ENCODE measurements at regions not wholly inside any gene's neighbourhood (a gene's known extent, or its start where the extent isn't known, plus 50 kb on each side); places are given as distances from the start of the nearest gene placed in this dataset.

GRCh38 chr10:10307551-10307950 is 710.1 kb upstream of the CELF2 start:
- no peak overlapping the region for H3K4me2 ChIP-seq (ENCODE audit: low read length)
- H3K36me3 ChIP-seq (ENCODE audit: control insufficient read depth, insufficient read depth, low read length), result no peaks in the 10 kb centered on the region
- H4K8ac ChIP-seq (ENCODE audit: low read depth, low read length), result no peak overlapping the region
- H2BK5ac ChIP-seq (ENCODE audit: low read length), result no peak overlapping the region
- H3K4ac ChIP-seq (ENCODE audit: low read depth, low read length), result no peak overlapping the region
- no peak overlapping the region for H3K23ac ChIP-seq (ENCODE audit: low read length)
- no peak for DNase-seq
- H3K27ac ChIP-seq (ENCODE audit: low read depth, low read length), result no peak overlapping the region
- no peak overlapping the region for H2BK15ac ChIP-seq (replicated peaks; ENCODE audit: low read depth)
- no peaks in the 10 kb centered on the region for H3K79me1 ChIP-seq (ENCODE audit: low read length)
- H3K79me2 ChIP-seq (ENCODE audit: control insufficient read depth, insufficient read depth, low read length), result no peaks in the 10 kb centered on the region
- no peak overlapping the region for H3K18ac ChIP-seq (ENCODE audit: low read length)
- H3K4me1 ChIP-seq (ENCODE audit: control insufficient read depth, low read depth, low read length), result no peaks in the 10 kb centered on the region
- no peaks in the 10 kb centered on the region for H3K27me3 ChIP-seq (ENCODE audit: insufficient read depth, low read length, poor library complexity)
- H3K9ac ChIP-seq (ENCODE audit: low read length), result no peak overlapping the region
- WGBS (ENCODE audit: extremely low coverage, insufficient coverage, low lambda C conversion rate), result no CpG with 5 or more reads among the region's 3 CpGs
- H2AK5ac ChIP-seq (ENCODE audit: low read length), result no peak overlapping the region
- no peak overlapping the region for H3K4me3 ChIP-seq (ENCODE audit: low read length)
- H2BK120ac ChIP-seq (ENCODE audit: low read depth, low read length), result no peak overlapping the region
- no peak overlapping the region for H3K56ac ChIP-seq (ENCODE audit: low read length)
- no peak overlapping the region for H4K5ac ChIP-seq (ENCODE audit: low read length)

GRCh38 chr10:10310498-10310897 is 707.2 kb upstream of the CELF2 start:
- no peak overlapping the region for H2AK5ac ChIP-seq (ENCODE audit: low read length)
- no CpG with 5 or more reads among the region's 1 CpG for WGBS (ENCODE audit: extremely low coverage, insufficient coverage, low lambda C conversion rate)
- H4K5ac ChIP-seq (ENCODE audit: low read length), result no peak overlapping the region
- no peak overlapping the region for H3K23ac ChIP-seq (ENCODE audit: low read length)
- H3K4me3 ChIP-seq (ENCODE audit: low read length), result no peak overlapping the region
- no peaks in the 10 kb centered on the region for H3K36me3 ChIP-seq (ENCODE audit: control insufficient read depth, insufficient read depth, low read length)
- no peaks in the 10 kb centered on the region for H3K4me1 ChIP-seq (ENCODE audit: control insufficient read depth, low read depth, low read length)
- no peaks in the 10 kb centered on the region for H3K79me2 ChIP-seq (ENCODE audit: control insufficient read depth, insufficient read depth, low read length)
- H2BK5ac ChIP-seq (ENCODE audit: low read length), result no peak overlapping the region
- no peak overlapping the region for H3K4ac ChIP-seq (ENCODE audit: low read depth, low read length)
- no peak overlapping the region for H3K56ac ChIP-seq (ENCODE audit: low read length)
- no peak overlapping the region for H3K4me2 ChIP-seq (ENCODE audit: low read length)
- no peak overlapping the region for H3K18ac ChIP-seq (ENCODE audit: low read length)
- no peaks in the 10 kb centered on the region for H3K27me3 ChIP-seq (ENCODE audit: insufficient read depth, low read length, poor library complexity)
- H3K9ac ChIP-seq (ENCODE audit: low read length), result no peak overlapping the region
- H3K79me1 ChIP-seq (ENCODE audit: low read length), result no peaks in the 10 kb centered on the region
- H2BK120ac ChIP-seq (ENCODE audit: low read depth, low read length), result no peak overlapping the region
- no peak for DNase-seq
- no peak overlapping the region for H2BK15ac ChIP-seq (replicated peaks; ENCODE audit: low read depth)
- H3K27ac ChIP-seq (ENCODE audit: low read depth, low read length), result no peak overlapping the region
- H4K8ac ChIP-seq (ENCODE audit: low read depth, low read length), result no peak overlapping the region

- no peaks in the 10 kb centered on the region for H3K79me2 ChIP-seq (ENCODE audit: control insufficient read depth, insufficient read depth, low read length)
- no peak for DNase-seq
- no peaks in the 10 kb centered on the region for H3K27me3 ChIP-seq (ENCODE audit: insufficient read depth, low read length, poor library complexity)
- no peaks in the 10 kb centered on the region for H3K36me3 ChIP-seq (ENCODE audit: control insufficient read depth, insufficient read depth, low read length)
- no peak overlapping the region for H3K4me2 ChIP-seq (ENCODE audit: low read length)
- no peak overlapping the region for H2BK120ac ChIP-seq (ENCODE audit: low read depth, low read length)
- H3K18ac ChIP-seq (ENCODE audit: low read length), result no peak overlapping the region
- no peak overlapping the region for H3K23ac ChIP-seq (ENCODE audit: low read length)
- H4K5ac ChIP-seq (ENCODE audit: low read length), result no peak overlapping the region
- no peak overlapping the region for H3K4ac ChIP-seq (ENCODE audit: low read depth, low read length)
- no CpG with 5 or more reads among the region's 2 CpGs for WGBS (ENCODE audit: extremely low coverage, insufficient coverage, low lambda C conversion rate)
- H2AK5ac ChIP-seq (ENCODE audit: low read length), result no peak overlapping the region
- no peak overlapping the region for H3K9ac ChIP-seq (ENCODE audit: low read length)
- no peaks in the 10 kb centered on the region for H3K79me1 ChIP-seq (ENCODE audit: low read length)
- H4K8ac ChIP-seq (ENCODE audit: low read depth, low read length), result no peak overlapping the region
- no peaks in the 10 kb centered on the region for H3K4me1 ChIP-seq (ENCODE audit: control insufficient read depth, low read depth, low read length)
- H3K27ac ChIP-seq (ENCODE audit: low read depth, low read length), result no peak overlapping the region
- no peak overlapping the region for H2BK5ac ChIP-seq (ENCODE audit: low read length)
- H2BK15ac ChIP-seq (replicated peaks; ENCODE audit: low read depth), result no peak overlapping the region
- H3K4me3 ChIP-seq (ENCODE audit: low read length), result no peak overlapping the region
- no peak overlapping the region for H3K56ac ChIP-seq (ENCODE audit: low read length)
These were observed 705.7 kb upstream of the CELF2 start for GRCh38 chr10:10311966-10312365.

- H3K36me3 ChIP-seq (ENCODE audit: control insufficient read depth, insufficient read depth, low read length), result no peaks in the 10 kb centered on the region
- H3K79me2 ChIP-seq (ENCODE audit: control insufficient read depth, insufficient read depth, low read length), result no peaks in the 10 kb centered on the region
- no peak overlapping the region for H3K18ac ChIP-seq (ENCODE audit: low read length)
- no peak overlapping the region for H3K4me3 ChIP-seq (ENCODE audit: low read length)
- no peak overlapping the region for H4K5ac ChIP-seq (ENCODE audit: low read length)
- H3K56ac ChIP-seq (ENCODE audit: low read length), result no peak overlapping the region
- no peaks in the 10 kb centered on the region for H3K4me1 ChIP-seq (ENCODE audit: control insufficient read depth, low read depth, low read length)
- no peak overlapping the region for H3K27ac ChIP-seq (ENCODE audit: low read depth, low read length)
- H2AK5ac ChIP-seq (ENCODE audit: low read length), result no peak overlapping the region
- H3K79me1 ChIP-seq (ENCODE audit: low read length), result no peaks in the 10 kb centered on the region
- no peak overlapping the region for H2BK120ac ChIP-seq (ENCODE audit: low read depth, low read length)
- H3K4me2 ChIP-seq (ENCODE audit: low read length), result no peak overlapping the region
- no peak overlapping the region for H3K4ac ChIP-seq (ENCODE audit: low read depth, low read length)
- no peak for DNase-seq
- H2BK5ac ChIP-seq (ENCODE audit: low read length), result no peak overlapping the region
- H4K8ac ChIP-seq (ENCODE audit: low read depth, low read length), result no peak overlapping the region
- no CpG with 5 or more reads among the region's 3 CpGs for WGBS (ENCODE audit: extremely low coverage, insufficient coverage, low lambda C conversion rate)
- H3K23ac ChIP-seq (ENCODE audit: low read length), result no peak overlapping the region
- H2BK15ac ChIP-seq (replicated peaks; ENCODE audit: low read depth), result no peak overlapping the region
- no peaks in the 10 kb centered on the region for H3K27me3 ChIP-seq (ENCODE audit: insufficient read depth, low read length, poor library complexity)
- H3K9ac ChIP-seq (ENCODE audit: low read length), result no peak overlapping the region
These were observed 704.4 kb upstream of the CELF2 start for GRCh38 chr10:10313149-10313835.

GRCh38 chr10:10314626-10315025 is 703.0 kb upstream of the CELF2 start:
- no peak overlapping the region for H3K9ac ChIP-seq (ENCODE audit: low read length)
- H3K4ac ChIP-seq (ENCODE audit: low read depth, low read length), result no peak overlapping the region
- no peak overlapping the region for H3K4me3 ChIP-seq (ENCODE audit: low read length)
- no CpG with 5 or more reads among the region's 2 CpGs for WGBS (ENCODE audit: extremely low coverage, insufficient coverage, low lambda C conversion rate)
- no peak overlapping the region for H3K27ac ChIP-seq (ENCODE audit: low read depth, low read length)
- H2BK5ac ChIP-seq (ENCODE audit: low read length), result no peak overlapping the region
- H3K18ac ChIP-seq (ENCODE audit: low read length), result no peak overlapping the region
- no peak overlapping the region for H2AK5ac ChIP-seq (ENCODE audit: low read length)
- no peak overlapping the region for H3K56ac ChIP-seq (ENCODE audit: low read length)
- no peak for DNase-seq
- no peaks in the 10 kb centered on the region for H3K36me3 ChIP-seq (ENCODE audit: control insufficient read depth, insufficient read depth, low read length)
- no peaks in the 10 kb centered on the region for H3K79me2 ChIP-seq (ENCODE audit: control insufficient read depth, insufficient read depth, low read length)
- H4K5ac ChIP-seq (ENCODE audit: low read length), result no peak overlapping the region
- H2BK15ac ChIP-seq (replicated peaks; ENCODE audit: low read depth), result no peak overlapping the region
- no peaks in the 10 kb centered on the region for H3K4me1 ChIP-seq (ENCODE audit: control insufficient read depth, low read depth, low read length)
- no peak overlapping the region for H3K23ac ChIP-seq (ENCODE audit: low read length)
- no peak overlapping the region for H2BK120ac ChIP-seq (ENCODE audit: low read depth, low read length)
- no peak overlapping the region for H3K4me2 ChIP-seq (ENCODE audit: low read length)
- H3K27me3 ChIP-seq (ENCODE audit: insufficient read depth, low read length, poor library complexity), result no peaks in the 10 kb centered on the region
- no peaks in the 10 kb centered on the region for H3K79me1 ChIP-seq (ENCODE audit: low read length)
- no peak overlapping the region for H4K8ac ChIP-seq (ENCODE audit: low read depth, low read length)

GRCh38 chr10:10315989-10316388 is 701.7 kb upstream of the CELF2 start:
- Histone ChIP-seq H3K4ac (ENCODE audit: low read depth, low read length) (no peak overlapping the region), H3K23ac (ENCODE audit: low read length) (no peak overlapping the region), H3K4me1 (ENCODE audit: control insufficient read depth, low read depth, low read length) (no peaks in the 10 kb centered on the region), H4K5ac (ENCODE audit: low read length) (no peak overlapping the region), H3K79me1 (ENCODE audit: low read length) (no peaks in the 10 kb centered on the region), H2BK120ac (ENCODE audit: low read depth, low read length) (no peak overlapping the region), H3K27me3 (ENCODE audit: insufficient read depth, low read length, poor library complexity) (no peaks in the 10 kb centered on the region), H3K27ac (ENCODE audit: low read depth, low read length) (no peak overlapping the region), H3K4me3 (ENCODE audit: low read length) (no peak overlapping the region), H2BK5ac (ENCODE audit: low read length) (no peak overlapping the region), H4K8ac (ENCODE audit: low read depth, low read length) (no peak overlapping the region), H3K4me2 (ENCODE audit: low read length) (no peak overlapping the region), H3K36me3 (ENCODE audit: control insufficient read depth, insufficient read depth, low read length) (no peaks in the 10 kb centered on the region), H2AK5ac (ENCODE audit: low read length) (no peak overlapping the region), H3K9ac (ENCODE audit: low read length) (no peak overlapping the region), H3K56ac (ENCODE audit: low read length) (no peak overlapping the region), H3K18ac (ENCODE audit: low read length) (no peak overlapping the region), H3K79me2 (ENCODE audit: control insufficient read depth, insufficient read depth, low read length) (no peaks in the 10 kb centered on the region), H2BK15ac (replicated peaks; ENCODE audit: low read depth) (no peak overlapping the region)
- DNase-seq, result no peak
- WGBS (ENCODE audit: extremely low coverage, insufficient coverage, low lambda C conversion rate), result no CpG with 5 or more reads among the region's 1 CpG

All from mesendoderm (in vitro differentiated cells).